DND-41 (cell line): ENCODE measurements at regions not wholly inside any gene's neighbourhood (a gene's known extent, or its start where the extent isn't known, plus 50 kb on each side); places are given as distances from the start of the nearest gene placed in this dataset.
A peak's percentile ranks its signal among the peaks of the same experiment; 100 is the strongest.

Experiments
- ATAC-seq: fragments of 200-7000 bp; cut with Tn5 transposase; 3 replicates; pipeline ENCODE4 v1.9.1; 2021; ENCODE audit warnings: low read depth; ENCODE audit not compliant: insufficient read depth
- DNase-seq: peaks from one replicate; pipeline ENCODE4 v3.0.0-alpha.2; 2020
- H2AFZ ChIP-seq: 2 replicates; pipeline ENCODE4 v1.6.0; 2012; ENCODE audit warnings: low read depth, low read length
- H3K27ac ChIP-seq: 2 replicates; pipeline ENCODE4 v1.5.1; 2012; ENCODE audit warnings: low read length, inconsistent platforms
- H3K27me3 ChIP-seq: fragments of 200-600 bp; sonication (generic); 2 replicates; pipeline ENCODE4 v1.6.0; 2012; ENCODE audit warnings: low read length, mild to moderate bottlenecking, inconsistent platforms; ENCODE audit not compliant: insufficient read depth, poor library complexity
- H3K36me3 ChIP-seq: 2 replicates; pipeline ENCODE4 v1.5.1; 2012; ENCODE audit warnings: low read length, inconsistent platforms; ENCODE audit not compliant: insufficient read depth
- H3K4me1 ChIP-seq: 2 replicates; pipeline ENCODE4 v1.5.1; 2012; ENCODE audit warnings: mild to moderate bottlenecking, low read length; ENCODE audit not compliant: insufficient read depth
- H3K4me2 ChIP-seq: 2 replicates; pipeline ENCODE4 v1.6.0; 2012; ENCODE audit warnings: mild to moderate bottlenecking, moderate library complexity, low read length, inconsistent platforms; ENCODE audit not compliant: insufficient read depth
- H3K4me3 ChIP-seq, 2 experiments: fragments of 200-600 bp in 1 of 2; shearing (Covaris generic) in 1 of 2; 2 replicates each; pipeline ENCODE4 v1.5.1; 2012 to 2016; ENCODE audit warnings: inconsistent platforms in 2 of 2, low read length in 2 of 2, mild to moderate bottlenecking in 2 of 2, low read depth in 1 of 2, moderate library complexity in 1 of 2
- H3K79me2 ChIP-seq: 2 replicates; pipeline ENCODE4 v1.6.0; 2012; ENCODE audit warnings: low read length, inconsistent platforms; ENCODE audit not compliant: insufficient read depth
- H3K9ac ChIP-seq: 2 replicates; pipeline ENCODE4 v1.6.0; 2012; ENCODE audit warnings: low read depth, mild to moderate bottlenecking, inconsistent platforms, low read length, moderate library complexity
- H3K9me3 ChIP-seq: 2 replicates; pipeline ENCODE4 v1.5.1; 2012; ENCODE audit warnings: low read length, moderate library complexity, mild to moderate bottlenecking, inconsistent platforms; ENCODE audit not compliant: insufficient read depth, severe bottlenecking
- H4K20me1 ChIP-seq: 2 replicates; pipeline ENCODE4 v1.6.0; 2012; ENCODE audit warnings: low read length; ENCODE audit not compliant: insufficient read depth
- CTCF ChIP-seq: IDR thresholded peaks from 2 replicates; pipeline ENCODE4 v1.5.1; 2012; ENCODE audit warnings: borderline replicate concordance, low read length, moderate library complexity, mild to moderate bottlenecking; ENCODE audit not compliant: poor library complexity, severe bottlenecking; ENCODE audit errors: extremely low read depth
- EZH2 ChIP-seq: IDR thresholded peaks from 3 replicates; pipeline ENCODE4 v1.6.1; 2012; ENCODE audit warnings: borderline replicate concordance, low read depth, mild to moderate bottlenecking, moderate library complexity, low read length, inconsistent platforms; ENCODE audit not compliant: severe bottlenecking

- Histone ChIP-seq H3K27me3 (no peaks in the 10 kb centered on the region), H3K4me3 (no peak overlapping the region), H3K79me2 (no peaks in the 10 kb centered on the region), H3K36me3 (no peaks in the 10 kb centered on the region), H3K9me3 (no peaks in the 10 kb centered on the region), H3K4me2 (no peak overlapping the region), H3K27ac (peak overlapping the region; percentile 61), H2AFZ (no peak overlapping the region), H3K4me1 (peaks cover 24% of the 10 kb centered on the region), H3K9ac (no peak overlapping the region), H4K20me1 (no peaks in the 10 kb centered on the region)
- TF ChIP-seq CTCF (no peak), EZH2 (no peak)
- peak; percentile 62 for ATAC-seq
- DNase-seq: peak; percentile 40
Measured at GRCh38 chr2:43149482-43150107, 76.8 kb downstream of the ZFP36L2 start.

- Histone ChIP-seq H3K9ac (no peak overlapping the region), H3K36me3 (no peaks in the 10 kb centered on the region), H3K4me1 (peaks cover 34% of the 10 kb centered on the region), H3K79me2 (0 out of 2 replicates have a peak, but pooled peaks cover 3% of the 10 kb centered on the region), H3K27ac (peak overlapping the region; percentile 23; the same call in 1 of the 2 replicates), H3K9me3 (no peaks in the 10 kb centered on the region), H3K4me3 (no peak overlapping the region), H3K4me2 (no peak overlapping the region), H2AFZ (no peak overlapping the region), H3K27me3 (no peaks in the 10 kb centered on the region), H4K20me1 (no peaks in the 10 kb centered on the region)
- ATAC-seq (no peak), DNase-seq (no peak)
- TF ChIP-seq CTCF (no peak), EZH2 (no peak)
Measured at GRCh38 chr2:43146083-43146482, 80.3 kb downstream of the ZFP36L2 start.

- H3K4me2 ChIP-seq: no peak overlapping the region
- no peak for ATAC-seq
- H3K79me2 ChIP-seq: peaks cover 7% of the 10 kb centered on the region
- TF ChIP-seq CTCF (no peak), EZH2 (no peak)
- H3K4me3 ChIP-seq: no peak overlapping the region
- H3K9me3 ChIP-seq: no peaks in the 10 kb centered on the region
- H2AFZ ChIP-seq: no peak overlapping the region
- H3K27me3 ChIP-seq: no peaks in the 10 kb centered on the region
- no peaks in the 10 kb centered on the region for H3K36me3 ChIP-seq
- no peak for DNase-seq
- no peak overlapping the region for H3K27ac ChIP-seq
- no peak overlapping the region for H3K9ac ChIP-seq
- no peaks in the 10 kb centered on the region for H4K20me1 ChIP-seq
- peaks cover 39% of the 10 kb centered on the region for H3K4me1 ChIP-seq
Measured at GRCh38 chr2:43144263-43144662, 82.1 kb downstream of the ZFP36L2 start.

GRCh38 chr2:43143756-43144155 lies 82.7 kb downstream of the ZFP36L2 start:
- Histone ChIP-seq H3K9me3 (no peaks in the 10 kb centered on the region), H3K27me3 (no peaks in the 10 kb centered on the region), H3K9ac (no peak overlapping the region), H3K4me1 (peaks cover 40% of the 10 kb centered on the region), H3K4me3 (no peak overlapping the region), H3K36me3 (no peaks in the 10 kb centered on the region), H3K4me2 (no peak overlapping the region), H3K79me2 (peaks cover 7% of the 10 kb centered on the region), H2AFZ (no peak overlapping the region), H4K20me1 (no peaks in the 10 kb centered on the region), H3K27ac (0 out of 2 replicates have a peak overlapping the region, but pooled peaks have one; percentile 12)
- TF ChIP-seq CTCF: no peak
- DNase-seq (no peak), ATAC-seq (no peak)
